ENCODE measurements at regions not wholly inside any gene's neighbourhood (a gene's known extent, or its start where the extent isn't known, plus 50 kb on each side); places are given as distances from the start of the nearest gene placed in this dataset.

- no peak for DNase-seq (ENCODE audit: low read depth)
Measured at GRCh38 chr4:129550281-129550785, 454.4 kb downstream of the C4orf33 start.

DNA sequence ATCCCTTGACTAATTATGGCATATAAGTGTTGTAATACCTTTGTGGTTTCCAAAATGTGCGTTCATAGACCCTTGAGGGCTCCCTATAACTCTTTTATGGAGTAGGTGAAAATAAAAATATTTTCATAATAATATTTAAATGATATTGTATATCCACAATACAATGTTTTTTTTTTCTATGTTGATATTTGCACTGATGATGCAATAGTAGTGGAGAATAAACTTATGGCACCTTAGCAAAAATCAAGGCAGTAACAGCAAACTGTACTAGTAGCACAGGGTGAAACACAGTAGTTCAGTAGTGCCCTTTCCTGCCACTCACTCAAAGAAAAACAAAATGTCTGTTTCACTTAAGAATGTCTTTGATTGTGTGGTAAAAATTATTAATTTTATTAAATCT is 465.3 kb downstream of the C4orf33 start:
- no peak for DNase-seq (ENCODE audit: low read depth)

- no peak for DNase-seq (ENCODE audit: low read depth)
Measured at GRCh38 chr4:129561886-129562671, 466.1 kb downstream of the C4orf33 start.

DNA sequence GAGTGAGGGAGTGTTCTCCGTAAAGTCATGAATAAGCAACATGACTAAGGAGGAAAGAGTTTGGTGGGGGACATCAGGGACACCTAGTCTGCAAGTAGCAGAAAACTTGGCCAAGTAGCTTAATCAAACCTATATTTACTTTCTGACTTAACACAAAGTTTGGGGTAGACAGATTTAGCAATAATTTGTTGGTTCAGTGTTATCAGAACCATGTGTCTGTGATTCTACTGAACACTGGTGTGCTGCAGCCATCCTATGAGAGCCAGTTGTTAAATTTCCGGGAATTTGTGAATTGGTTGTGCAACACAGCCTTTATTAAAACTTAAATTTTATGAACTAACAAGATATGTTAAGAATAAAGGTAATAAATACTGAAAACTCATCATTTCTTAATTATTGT is 469.3 kb downstream of the C4orf33 start:
- no peak for DNase-seq (ENCODE audit: low read depth)

DNA sequence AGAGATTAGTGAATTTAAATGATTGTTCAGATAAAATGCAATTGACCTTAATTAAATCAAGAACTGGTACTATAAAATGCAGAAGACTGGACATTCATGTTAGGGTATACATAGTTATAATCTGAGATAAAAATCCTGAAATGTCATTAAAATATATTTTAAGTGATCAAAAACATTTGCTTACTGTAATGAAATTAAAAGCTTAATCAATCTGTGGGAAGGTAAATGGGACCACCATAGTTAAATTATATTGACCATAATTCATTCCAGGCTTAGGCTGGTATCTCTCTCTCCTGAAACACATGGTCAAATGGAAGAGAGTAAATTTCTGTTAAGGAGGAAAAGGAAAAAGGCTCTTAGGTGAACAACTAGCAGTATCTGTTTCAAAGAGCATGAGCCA is 474.4 kb downstream of the C4orf33 start:
- DNase-seq (ENCODE audit: low read depth): no peak

- no peak for DNase-seq (ENCODE audit: low read depth)
Measured at GRCh38 chr4:129578336-129578735, 482.4 kb downstream of the C4orf33 start.

DNA sequence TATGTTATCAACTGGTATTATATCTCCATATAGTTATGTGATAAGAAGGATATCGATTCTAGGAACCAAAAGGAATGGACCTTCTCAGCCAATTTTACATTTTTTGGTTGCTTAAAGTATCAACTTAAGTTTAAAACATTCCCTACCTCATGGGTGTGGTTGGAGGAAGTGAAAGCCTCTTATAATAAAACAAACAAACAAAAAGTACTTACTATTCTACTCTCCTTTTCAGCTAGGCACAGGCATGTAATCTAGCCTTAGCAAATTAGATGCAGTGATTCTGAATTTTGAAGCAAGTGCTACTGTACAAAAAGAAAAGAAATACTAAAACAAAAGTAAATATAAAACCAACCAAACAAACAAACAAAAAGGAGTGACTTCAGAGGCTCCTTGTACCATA is 485.4 kb downstream of the C4orf33 start:
- DNase-seq (ENCODE audit: low read depth): no peak

DNA sequence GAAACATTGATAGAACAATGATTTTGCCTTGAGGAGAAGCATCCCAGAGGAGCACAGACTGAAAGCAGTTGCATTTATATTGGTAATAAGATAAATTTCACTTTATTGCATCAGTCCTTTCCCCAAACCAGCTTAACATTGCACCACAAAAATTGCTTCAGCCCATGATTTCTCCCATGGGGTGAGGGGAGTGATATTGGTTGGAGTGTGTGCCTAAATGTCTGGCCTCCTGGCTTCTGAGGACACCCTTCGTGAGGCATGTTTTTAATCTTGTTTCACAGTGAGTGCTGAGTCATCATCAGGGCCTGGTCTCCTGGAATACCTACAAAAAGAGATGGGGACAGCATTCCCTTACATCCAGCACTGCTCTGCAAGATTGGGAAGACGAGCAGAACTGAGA is 487.9 kb downstream of the C4orf33 start:
- no peak for DNase-seq (ENCODE audit: low read depth)

- DNase-seq (ENCODE audit: low read depth): no peak
Measured at GRCh38 chr4:129598582-129598981, 502.6 kb downstream of the C4orf33 start.

- DNase-seq (ENCODE audit: low read depth): no peak
Measured at GRCh38 chr4:129600898-129601297, 504.9 kb downstream of the C4orf33 start.

DNA sequence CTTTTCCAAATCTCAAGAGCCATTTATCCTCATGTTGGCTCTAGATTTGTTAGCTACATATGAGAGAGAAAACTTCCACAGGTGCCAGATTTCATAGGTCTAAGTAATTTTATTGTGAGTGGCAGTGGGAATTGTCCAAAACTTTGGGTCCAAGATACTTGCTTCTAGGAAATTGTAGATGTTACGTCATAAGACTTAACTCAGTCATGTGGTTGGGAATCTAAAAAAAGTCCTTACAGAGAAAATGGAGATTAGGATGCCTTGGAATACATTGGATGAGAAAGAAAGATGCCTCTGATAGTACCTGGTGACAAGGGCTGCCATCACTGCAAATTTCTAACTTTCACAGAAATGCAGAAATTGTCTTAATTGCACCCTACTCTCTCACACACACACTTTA is 506.5 kb downstream of the C4orf33 start:
- no peak for DNase-seq (ENCODE audit: low read depth)

DNA sequence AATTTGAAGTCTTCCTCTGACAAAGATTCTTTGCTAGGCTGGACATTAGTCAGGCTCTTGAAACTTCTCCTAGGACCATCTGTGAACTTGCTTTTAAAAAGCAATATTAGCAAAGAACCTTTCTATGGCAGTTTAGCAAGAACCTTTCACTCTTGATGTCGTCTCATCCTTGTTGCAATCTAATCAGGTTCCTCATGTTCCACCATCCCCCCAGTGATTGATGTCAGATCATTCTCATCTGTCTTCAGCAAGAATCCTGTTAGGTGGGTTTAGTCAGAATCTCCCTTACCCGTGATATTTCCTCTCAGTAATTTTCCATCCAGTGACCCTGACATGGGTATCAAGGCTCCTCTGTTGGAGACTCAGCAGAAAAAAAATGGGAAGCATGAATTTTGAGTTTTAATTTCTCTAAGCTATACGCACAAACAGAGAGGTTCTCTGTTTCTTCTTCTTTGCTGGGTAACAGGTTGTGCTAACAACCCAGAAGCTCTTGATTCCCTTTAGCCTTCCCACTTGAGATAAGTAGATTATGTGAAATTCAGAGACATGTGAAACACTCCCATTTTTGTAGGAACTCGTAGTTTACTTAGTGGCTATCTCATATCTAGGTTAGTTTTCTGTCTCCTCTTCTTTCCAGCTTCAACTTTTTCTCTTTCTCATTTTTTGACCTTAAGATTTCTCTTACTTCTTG is 507.4 kb downstream of the C4orf33 start:
- DNase-seq (ENCODE audit: low read depth): no peak

DNA sequence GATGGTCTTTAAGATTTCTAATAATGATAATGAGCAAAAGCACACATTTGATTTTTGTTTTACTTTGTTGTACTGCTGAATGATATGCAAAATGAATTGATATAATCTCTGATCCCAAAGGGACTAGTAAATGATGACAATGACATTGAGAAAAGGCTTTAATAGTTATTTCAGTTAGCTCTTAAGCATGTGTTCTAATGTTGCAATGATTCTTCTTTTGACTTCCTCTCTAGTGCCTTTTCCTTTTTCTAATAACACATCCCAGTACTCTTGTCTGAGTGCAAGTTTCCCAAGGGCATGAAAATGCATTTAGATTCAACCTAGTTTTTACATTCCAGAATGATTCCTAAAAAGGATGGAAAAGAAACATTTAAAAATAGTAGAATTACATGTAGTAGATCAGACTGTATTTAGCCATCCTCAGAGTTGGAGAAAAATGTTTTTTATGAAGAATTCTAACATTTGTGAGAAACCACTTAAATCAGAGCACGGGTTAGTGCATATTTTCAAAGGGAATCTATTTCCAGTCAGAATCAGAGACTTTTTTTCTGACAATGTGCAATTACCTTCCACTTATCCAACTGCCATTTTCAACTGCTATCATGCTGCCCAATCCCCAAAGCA is 508.8 kb downstream of the C4orf33 start:
- DNase-seq (ENCODE audit: low read depth): no peak

DNA sequence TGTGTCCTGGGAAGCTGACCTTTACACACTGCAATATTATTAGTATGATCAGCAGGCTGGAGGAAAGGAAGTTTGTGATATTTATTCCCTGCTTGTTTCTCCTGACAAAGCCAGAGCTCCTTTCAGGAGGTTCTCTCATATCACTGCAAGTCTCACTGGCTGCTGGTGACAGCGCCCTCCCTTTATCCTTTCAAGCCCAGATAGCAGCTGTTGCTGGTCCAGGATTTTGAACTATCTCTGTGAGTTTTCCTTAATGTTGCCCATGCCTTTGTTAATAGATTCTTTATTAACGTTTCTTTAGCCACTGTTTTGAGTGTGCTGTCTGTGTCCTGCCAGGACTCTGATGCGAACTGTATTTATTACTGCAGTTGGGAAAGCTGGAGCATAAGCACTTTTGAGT is 518.7 kb downstream of the C4orf33 start:
- DNase-seq (ENCODE audit: low read depth): no peak

- no peak for DNase-seq (ENCODE audit: low read depth)
Measured at GRCh38 chr4:129622566-129622965, 526.6 kb downstream of the C4orf33 start.

GRCh38 chr4:129623233-129623875 is 527.4 kb downstream of the C4orf33 start:
- DNase-seq (ENCODE audit: low read depth): no peak

GRCh38 chr4:129641179-129641578 is 545.2 kb downstream of the C4orf33 start:
- peak; percentile 15 for DNase-seq (ENCODE audit: low read depth)

- DNase-seq (ENCODE audit: low read depth): no peak
Measured at GRCh38 chr4:129645461-129645860, 549.5 kb downstream of the C4orf33 start.

DNA sequence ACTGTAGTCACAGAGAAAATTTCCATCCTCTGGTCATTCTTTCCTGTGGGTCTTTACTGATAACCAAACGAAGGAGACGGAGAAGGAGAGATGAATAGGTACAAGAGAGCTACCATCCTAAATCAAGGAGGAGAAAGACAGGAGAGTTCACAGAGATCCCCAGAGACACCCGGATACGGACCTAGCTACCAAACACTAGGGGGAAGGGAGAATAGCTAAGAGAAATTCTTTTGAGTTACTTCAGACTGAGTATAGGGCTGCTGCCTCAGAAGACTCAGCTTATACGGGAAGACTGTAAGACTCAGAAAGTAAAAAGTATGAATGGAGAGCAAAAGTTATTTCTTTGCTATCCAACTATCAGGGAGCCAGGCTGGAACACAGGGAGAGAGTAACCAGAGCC is 572.1 kb downstream of the C4orf33 start:
- no peak for DNase-seq (ENCODE audit: low read depth)

DNA sequence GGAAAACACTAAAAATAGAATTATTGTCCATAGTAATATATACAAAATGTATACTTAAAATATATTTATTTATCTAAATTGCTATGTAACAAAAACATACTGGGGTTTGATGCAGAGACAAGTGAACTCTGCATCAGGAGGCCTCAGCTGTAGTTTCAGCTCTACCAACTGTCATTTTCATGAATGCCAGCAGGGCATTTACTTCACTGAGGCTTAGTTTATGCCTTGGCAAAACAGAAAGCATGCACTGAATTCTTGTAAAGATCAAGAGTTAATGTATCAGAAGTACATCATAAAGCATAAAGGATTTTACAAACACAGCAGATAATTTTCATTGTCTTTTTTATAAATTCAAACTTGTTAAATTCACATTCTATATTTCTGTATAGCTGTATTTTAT is 577.0 kb downstream of the C4orf33 start:
- no peak for DNase-seq (ENCODE audit: low read depth)

GRCh38 chr4:129675036-129675435 is 579.1 kb downstream of the C4orf33 start:
- DNase-seq (ENCODE audit: low read depth): no peak

DNA sequence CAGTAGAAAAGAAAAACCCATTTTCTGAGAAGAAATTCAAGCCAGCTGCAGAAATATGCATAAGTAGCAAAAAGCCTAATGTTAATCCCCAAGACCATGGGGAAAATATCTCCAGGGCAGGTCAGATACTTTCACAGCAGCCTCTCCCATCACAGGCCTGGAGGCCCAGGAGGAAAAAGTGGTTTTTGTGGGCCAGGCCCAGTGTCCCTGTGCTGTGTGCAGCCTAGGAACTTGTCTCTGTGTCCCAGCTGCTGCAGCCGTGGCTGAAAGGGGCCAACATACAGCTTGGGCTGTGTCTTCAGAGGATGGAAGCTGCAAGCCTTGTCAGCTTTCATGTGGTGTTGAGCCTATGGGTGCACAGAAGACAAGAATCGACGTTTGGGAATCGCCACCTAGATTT is 581.0 kb downstream of the C4orf33 start:
- no peak for DNase-seq (ENCODE audit: low read depth)

DNA sequence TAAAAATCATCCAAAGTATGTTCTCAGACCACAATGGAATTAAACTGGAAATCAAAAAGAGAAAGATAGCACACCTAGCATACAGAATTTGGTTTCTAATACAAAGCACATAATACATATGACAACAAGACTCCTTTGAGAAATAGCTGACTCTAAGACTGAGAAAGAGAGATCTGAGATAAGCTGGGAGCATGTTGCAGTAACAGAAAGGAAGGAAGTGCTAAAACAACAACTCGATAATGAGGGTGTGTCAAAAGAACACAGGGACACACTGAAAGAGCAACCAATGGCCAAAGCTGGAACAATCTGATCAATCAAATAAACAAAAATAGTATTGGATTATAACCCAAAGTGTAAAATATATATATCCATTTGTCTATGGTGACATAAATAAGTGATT is 586.6 kb downstream of the C4orf33 start:
- DNase-seq (ENCODE audit: low read depth): no peak

Data from activated T-cell treated with anti-CD3 and anti-CD28 coated beads for 1 hour (primary cell).